Ovary (tissue), 3 donors: ENCODE measurements at regions not wholly inside any gene's neighbourhood (a gene's known extent, or its start where the extent isn't known, plus 50 kb on each side); places are given as distances from the start of the nearest gene placed in this dataset.

Source experiments
- POLR2A ChIP-seq: fragments of 450-650 bp; IDR thresholded peaks from one replicate; pipeline ENCODE4 v1.6.1; 2017; ENCODE audit warnings: antibody characterized with exemption, mild to moderate bottlenecking, moderate library complexity
- TF ChIP-seq, protein P1 (sequence below), 3 donors: fragments of 450-650 bp in 2 of 3; fragments of 200-600 bp in 1 of 3; IDR thresholded peaks; one replicate each; pipeline versions ENCODE4 v1.5.1 to v1.8.0; 2016 to 2022; ENCODE audit warnings: antibody characterized with exemption in 3 of 3, mild to moderate bottlenecking in 1 of 3
- donor health status: DM: no; HTN: no; CAD: no.

DNA sequence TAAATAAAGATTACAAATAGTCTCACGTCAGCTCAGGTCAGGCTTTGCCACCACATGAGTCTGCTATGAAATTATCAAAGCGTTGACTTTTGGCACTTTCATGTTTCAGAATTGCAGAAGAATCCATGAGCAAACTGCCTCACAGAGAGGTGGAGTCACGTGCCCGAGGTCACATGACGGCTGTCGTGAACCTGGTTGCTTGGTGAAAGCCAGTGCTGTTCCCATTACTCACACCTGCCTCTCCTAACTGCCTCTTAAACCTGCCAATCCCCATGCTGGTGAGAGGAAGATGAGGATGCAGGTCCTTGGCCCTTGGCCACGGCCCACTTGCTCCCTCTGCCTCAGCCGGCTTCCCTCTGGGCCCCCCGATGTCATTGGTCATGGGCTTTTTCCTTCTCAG is 272.7 kb downstream of the BCL11B start:
- no peak for TF ChIP-seq POLR2A
- TF ChIP-seq, protein P1, sequence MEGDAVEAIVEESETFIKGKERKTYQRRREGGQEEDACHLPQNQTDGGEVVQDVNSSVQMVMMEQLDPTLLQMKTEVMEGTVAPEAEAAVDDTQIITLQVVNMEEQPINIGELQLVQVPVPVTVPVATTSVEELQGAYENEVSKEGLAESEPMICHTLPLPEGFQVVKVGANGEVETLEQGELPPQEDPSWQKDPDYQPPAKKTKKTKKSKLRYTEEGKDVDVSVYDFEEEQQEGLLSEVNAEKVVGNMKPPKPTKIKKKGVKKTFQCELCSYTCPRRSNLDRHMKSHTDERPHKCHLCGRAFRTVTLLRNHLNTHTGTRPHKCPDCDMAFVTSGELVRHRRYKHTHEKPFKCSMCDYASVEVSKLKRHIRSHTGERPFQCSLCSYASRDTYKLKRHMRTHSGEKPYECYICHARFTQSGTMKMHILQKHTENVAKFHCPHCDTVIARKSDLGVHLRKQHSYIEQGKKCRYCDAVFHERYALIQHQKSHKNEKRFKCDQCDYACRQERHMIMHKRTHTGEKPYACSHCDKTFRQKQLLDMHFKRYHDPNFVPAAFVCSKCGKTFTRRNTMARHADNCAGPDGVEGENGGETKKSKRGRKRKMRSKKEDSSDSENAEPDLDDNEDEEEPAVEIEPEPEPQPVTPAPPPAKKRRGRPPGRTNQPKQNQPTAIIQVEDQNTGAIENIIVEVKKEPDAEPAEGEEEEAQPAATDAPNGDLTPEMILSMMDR (IDR thresholded peaks at IDR 0.05): no peak
